Vagina (tissue), 2 donors: ENCODE measurements at regions not wholly inside any gene's neighbourhood (a gene's known extent, or its start where the extent isn't known, plus 50 kb on each side); places are given as distances from the start of the nearest gene placed in this dataset.

Experiments
- DNase-seq, 2 donors: peaks; one replicate each; pipeline ENCODE4 v3.0.0-alpha.2; 2017; ENCODE audit errors: extremely low spot score in 2 of 2
- H3K27ac ChIP-seq: fragments of 200-600 bp; sonication (generic); one replicate; pipeline ENCODE4 v1.5.1; 2019
- H3K27me3 ChIP-seq: fragments of 200-600 bp; sonication (generic); one replicate; pipeline ENCODE4 v1.5.1; 2019
- H3K36me3 ChIP-seq, 2 donors: fragments of 200-600 bp; sonication (generic); one replicate each; pipeline ENCODE4 v1.5.1; 2017 to 2019
- H3K4me1 ChIP-seq: fragments of 200-600 bp; sonication (generic); one replicate; pipeline ENCODE4 v1.5.1; 2019
- H3K4me3 ChIP-seq, 2 donors: fragments of 200-600 bp; sonication (generic); 1 replicate in 1 of 2; 2 replicates in 1 of 2; pipeline ENCODE4 v1.5.1; 2016 to 2019
- H3K9me3 ChIP-seq: fragments of 200-600 bp; sonication (generic); one replicate; pipeline ENCODE4 v1.5.1; 2019
- CTCF ChIP-seq, 3 experiments: fragments of 450-650 bp in 2 of 3; fragments of 200-600 bp in 1 of 3; sonication (generic) in 1 of 3; IDR thresholded peaks; one replicate each; pipeline ENCODE4 v1.5.1; 2017 to 2019; ENCODE audit warnings: antibody characterized with exemption in 3 of 3, mild to moderate bottlenecking in 2 of 3, moderate library complexity in 2 of 3
- POLR2A ChIP-seq, 2 donors: fragments of 450-650 bp; IDR thresholded peaks; one replicate each; pipeline ENCODE4 v1.6.1; 2017; ENCODE audit warnings: antibody characterized with exemption in 2 of 2, mild to moderate bottlenecking in 2 of 2, moderate library complexity in 2 of 2
- POLR2AphosphoS5 ChIP-seq, 2 donors: sonication (generic); formaldehyde crosslinking; IDR thresholded peaks; one replicate each; pipeline ENCODE4 v1.9.0; 2017; ENCODE audit warnings: antibody characterized with exemption in 2 of 2, mild to moderate bottlenecking in 2 of 2, low read depth in 1 of 2; ENCODE audit not compliant: insufficient read depth in 1 of 2
- intact Hi-C: fragments of 100-400 bp; cut with DNase I; formaldehyde crosslinking; loops from one replicate; pipeline ENCODE4 v1.15.1; 2023

- TF ChIP-seq POLR2A (IDR thresholded peaks at IDR 0.05) (no peak), POLR2AphosphoS5 (IDR thresholded peaks at IDR 0.05; ENCODE audit: insufficient read depth in 1 of 2, low read depth in 1 of 2) (no peak), CTCF (IDR thresholded peaks at IDR 0.05) (no peak)
- H3K4me3 ChIP-seq = no peak overlapping the region
- H3K27ac ChIP-seq = no peak overlapping the region
- intact Hi-C loops = no loop called here
- no peaks in the 10 kb centered on the region for H3K27me3 ChIP-seq
- H3K4me1 ChIP-seq = no peaks in the 10 kb centered on the region
- DNase-seq = no peak
- no peaks in the 10 kb centered on the region for H3K36me3 ChIP-seq
- no peaks in the 10 kb centered on the region for H3K9me3 ChIP-seq
Observed at GRCh38 chr7:84941936-84942335, 244.9 kb downstream of the SEMA3D start.

GRCh38 chr7:84941291-84941690, 245.6 kb downstream of the SEMA3D start:
- Histone ChIP-seq H3K27ac (no peak overlapping the region), H3K4me3 (no peak overlapping the region), H3K4me1 (no peaks in the 10 kb centered on the region), H3K9me3 (no peaks in the 10 kb centered on the region), H3K27me3 (no peaks in the 10 kb centered on the region), H3K36me3 (no peaks in the 10 kb centered on the region)
- TF ChIP-seq POLR2AphosphoS5 (IDR thresholded peaks at IDR 0.05; ENCODE audit: insufficient read depth in 1 of 2, low read depth in 1 of 2) (no peak), CTCF (IDR thresholded peaks at IDR 0.05) (no peak), POLR2A (IDR thresholded peaks at IDR 0.05) (no peak)
- intact Hi-C loops = no loop called here
- DNase-seq = no peak

GRCh38 chr7:84939888-84940287, 247.0 kb downstream of the SEMA3D start:
- H3K9me3 ChIP-seq = no peaks in the 10 kb centered on the region
- DNase-seq = no peak
- H3K27ac ChIP-seq = no peak overlapping the region
- TF ChIP-seq CTCF (IDR thresholded peaks at IDR 0.05) (no peak), POLR2A (IDR thresholded peaks at IDR 0.05) (no peak), POLR2AphosphoS5 (IDR thresholded peaks at IDR 0.05; ENCODE audit: insufficient read depth in 1 of 2, low read depth in 1 of 2) (no peak)
- no peaks in the 10 kb centered on the region for H3K36me3 ChIP-seq
- intact Hi-C loops = no loop called here
- H3K4me3 ChIP-seq = no peak overlapping the region
- no peaks in the 10 kb centered on the region for H3K27me3 ChIP-seq
- no peaks in the 10 kb centered on the region for H3K4me1 ChIP-seq

- Histone ChIP-seq H3K27me3 (no peaks in the 10 kb centered on the region), H3K9me3 (no peaks in the 10 kb centered on the region), H3K27ac (no peak overlapping the region), H3K4me3 (no peak overlapping the region), H3K36me3 (no peaks in the 10 kb centered on the region), H3K4me1 (no peaks in the 10 kb centered on the region)
- intact Hi-C loops = no loop called here
- no peak for DNase-seq
- no peak for TF ChIP-seq POLR2A (IDR thresholded peaks at IDR 0.05)
- no peak for TF ChIP-seq POLR2AphosphoS5 (IDR thresholded peaks at IDR 0.05; ENCODE audit: insufficient read depth in 1 of 2, low read depth in 1 of 2)
- no peak for TF ChIP-seq CTCF (IDR thresholded peaks at IDR 0.05)
Observed at GRCh38 chr7:84939442-84939841, 247.4 kb downstream of the SEMA3D start.

GRCh38 chr7:84924353-84924752, 262.5 kb downstream of the SEMA3D start:
- DNase-seq = no peak
- H3K27ac ChIP-seq = no peak overlapping the region
- no peaks in the 10 kb centered on the region for H3K9me3 ChIP-seq

More at GRCh38 chr7:84924353-84924752, 262.5 kb downstream of the SEMA3D start:
- Histone ChIP-seq H3K27me3 (no peaks in the 10 kb centered on the region), H3K4me1 (no peaks in the 10 kb centered on the region), H3K36me3 (no peaks in the 10 kb centered on the region), H3K4me3 (no peak overlapping the region)
- no peak for TF ChIP-seq POLR2A (IDR thresholded peaks at IDR 0.05)
- TF ChIP-seq CTCF (IDR thresholded peaks at IDR 0.05) = no peak
- no peak for TF ChIP-seq POLR2AphosphoS5 (IDR thresholded peaks at IDR 0.05; ENCODE audit: insufficient read depth in 1 of 2, low read depth in 1 of 2)
- intact Hi-C loops = no loop called here
